ENCODE measurements at regions not wholly inside any gene's neighbourhood (a gene's known extent, or its start where the extent isn't known, plus 50 kb on each side); places are given as distances from the start of the nearest gene placed in this dataset.

DNA sequence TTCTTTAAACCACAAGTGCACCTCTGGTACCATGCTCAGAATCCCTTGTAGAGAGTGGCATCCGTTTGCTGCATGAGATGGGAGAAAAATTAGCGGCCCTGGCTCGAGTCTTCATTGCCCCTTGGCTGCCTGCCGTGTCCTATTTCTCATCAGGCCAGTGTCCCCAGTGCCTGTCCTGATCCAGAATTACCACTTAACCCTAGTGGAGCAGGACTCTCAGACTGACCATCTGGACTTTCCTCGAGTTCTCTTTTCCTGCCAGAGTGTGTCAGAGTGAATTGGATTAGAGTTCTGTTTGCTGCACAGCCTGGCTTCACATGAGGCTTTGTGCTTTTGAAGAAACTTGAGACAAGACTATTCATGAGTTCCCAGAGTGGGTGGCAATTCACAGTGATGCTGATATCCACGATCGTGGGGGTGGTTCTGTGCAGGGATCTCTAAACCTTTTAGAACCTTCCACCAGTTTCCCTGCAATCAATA is 92.6 kb downstream of the C9orf152 start:
- POLR2A ChIA-PET = no interaction called here
- Mint-ChIP-seq H3K27me3 (no peaks in the 10 kb centered on the region), H3K4me1 (ENCODE audit: low read depth) (no peaks in the 10 kb centered on the region), H3K9me3 (no peaks in the 10 kb centered on the region), H3K27ac (no peak overlapping the region), H3K4me3 (no peak overlapping the region), H3K36me3 (ENCODE audit: low read depth) (no peaks in the 10 kb centered on the region)
- CTCF ChIA-PET = no interaction called here
- TF ChIP-seq, protein P1, sequence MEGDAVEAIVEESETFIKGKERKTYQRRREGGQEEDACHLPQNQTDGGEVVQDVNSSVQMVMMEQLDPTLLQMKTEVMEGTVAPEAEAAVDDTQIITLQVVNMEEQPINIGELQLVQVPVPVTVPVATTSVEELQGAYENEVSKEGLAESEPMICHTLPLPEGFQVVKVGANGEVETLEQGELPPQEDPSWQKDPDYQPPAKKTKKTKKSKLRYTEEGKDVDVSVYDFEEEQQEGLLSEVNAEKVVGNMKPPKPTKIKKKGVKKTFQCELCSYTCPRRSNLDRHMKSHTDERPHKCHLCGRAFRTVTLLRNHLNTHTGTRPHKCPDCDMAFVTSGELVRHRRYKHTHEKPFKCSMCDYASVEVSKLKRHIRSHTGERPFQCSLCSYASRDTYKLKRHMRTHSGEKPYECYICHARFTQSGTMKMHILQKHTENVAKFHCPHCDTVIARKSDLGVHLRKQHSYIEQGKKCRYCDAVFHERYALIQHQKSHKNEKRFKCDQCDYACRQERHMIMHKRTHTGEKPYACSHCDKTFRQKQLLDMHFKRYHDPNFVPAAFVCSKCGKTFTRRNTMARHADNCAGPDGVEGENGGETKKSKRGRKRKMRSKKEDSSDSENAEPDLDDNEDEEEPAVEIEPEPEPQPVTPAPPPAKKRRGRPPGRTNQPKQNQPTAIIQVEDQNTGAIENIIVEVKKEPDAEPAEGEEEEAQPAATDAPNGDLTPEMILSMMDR (IDR thresholded peaks at IDR 0.05) = no peak
- DNase-seq (no peak), ATAC-seq (no peak)
- intact Hi-C loops (cut with micrococcal nuclease) = no loop called here

DNA sequence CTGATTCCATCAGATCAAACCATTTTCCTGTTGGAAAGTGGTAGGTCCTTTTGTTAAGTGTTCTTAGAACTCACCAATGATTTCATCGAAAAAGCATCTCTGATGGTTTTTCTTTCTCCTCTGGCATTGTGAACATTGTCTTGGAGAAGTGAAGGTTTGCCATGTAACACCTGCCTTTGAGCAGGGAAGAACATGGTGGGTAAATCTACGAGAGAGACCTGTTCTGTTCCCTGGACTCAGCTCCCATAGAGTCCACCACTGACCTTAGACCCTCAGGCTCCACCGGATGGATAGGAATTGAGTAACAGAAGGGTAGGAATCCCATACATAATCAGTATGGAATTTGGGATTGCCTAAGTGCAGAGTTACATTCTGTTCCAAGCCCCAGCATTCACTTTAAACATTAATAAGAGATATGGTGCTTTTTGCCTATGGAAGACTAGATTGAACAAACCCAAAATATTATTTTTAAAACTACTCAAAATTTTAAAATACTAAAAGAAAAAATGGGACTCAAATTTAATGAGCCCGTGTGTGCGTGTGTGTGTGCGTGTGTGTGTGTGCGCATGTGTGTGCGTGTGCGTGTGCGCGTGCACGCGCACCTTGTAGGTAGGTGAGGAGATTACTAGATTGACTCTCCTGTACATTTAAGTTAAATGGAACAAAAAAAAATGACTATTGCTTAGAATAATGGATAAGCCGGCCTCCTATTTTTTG is 92.0 kb downstream of the C9orf152 start:
- intact Hi-C loops (cut with micrococcal nuclease) = no loop called here
- H3K4me3 Mint-ChIP-seq = no peak overlapping the region

DNA sequence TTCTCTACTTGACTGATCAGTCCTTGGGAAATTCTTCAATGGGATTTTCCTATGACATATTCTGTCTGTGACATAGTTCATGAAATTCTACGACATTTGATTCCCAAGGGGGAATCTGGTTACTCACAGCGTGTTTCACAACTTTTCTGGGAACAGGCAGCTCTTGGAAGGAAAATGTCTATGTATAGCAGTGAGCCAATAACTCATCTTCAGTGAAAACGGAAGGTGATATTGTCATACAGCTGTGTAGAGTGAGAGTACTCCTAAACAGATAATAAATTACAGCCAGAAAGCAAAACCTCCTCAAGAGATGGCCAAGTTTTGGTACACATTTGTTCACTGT is 91.4 kb downstream of the C9orf152 start:
- H3K4me1 Mint-ChIP-seq (ENCODE audit: low read depth) = no peaks in the 10 kb centered on the region
- H3K27me3 Mint-ChIP-seq = no peaks in the 10 kb centered on the region
- intact Hi-C loops (cut with micrococcal nuclease) = no loop called here
- ChIA-PET POLR2A (interaction anchor here (1.1 to 1.3 kb wide), 2 partner anchors 9 to 65 kb away, joined by 4 read pairs; no protein-coding TSS in a partner anchor), CTCF (no interaction called here)
- no peaks in the 10 kb centered on the region for H3K36me3 Mint-ChIP-seq (ENCODE audit: low read depth)
- H3K4me3 Mint-ChIP-seq = no peak overlapping the region
- no peak for ATAC-seq
- H3K27ac Mint-ChIP-seq = no peak overlapping the region
- no peak for DNase-seq
- no peaks in the 10 kb centered on the region for H3K9me3 Mint-ChIP-seq
- TF ChIP-seq, protein P1 (IDR thresholded peaks at IDR 0.05) = no peak

More for the DNA sequence above, 92.0 kb downstream of the C9orf152 start:
- no peaks in the 10 kb centered on the region for H3K36me3 Mint-ChIP-seq (ENCODE audit: low read depth)
- no peaks in the 10 kb centered on the region for H3K4me1 Mint-ChIP-seq (ENCODE audit: low read depth)
- CTCF ChIA-PET = no interaction called here
- no peaks in the 10 kb centered on the region for H3K9me3 Mint-ChIP-seq
- no peak for DNase-seq
- POLR2A ChIA-PET = interaction anchor here (1.1 to 1.3 kb wide), 2 partner anchors 9 to 65 kb away, joined by 4 read pairs; no protein-coding TSS in a partner anchor
- ATAC-seq = no peak
- TF ChIP-seq, protein P1 (IDR thresholded peaks at IDR 0.05) = no peak
- no peak overlapping the region for H3K27ac Mint-ChIP-seq
- H3K27me3 Mint-ChIP-seq = no peaks in the 10 kb centered on the region

DNA sequence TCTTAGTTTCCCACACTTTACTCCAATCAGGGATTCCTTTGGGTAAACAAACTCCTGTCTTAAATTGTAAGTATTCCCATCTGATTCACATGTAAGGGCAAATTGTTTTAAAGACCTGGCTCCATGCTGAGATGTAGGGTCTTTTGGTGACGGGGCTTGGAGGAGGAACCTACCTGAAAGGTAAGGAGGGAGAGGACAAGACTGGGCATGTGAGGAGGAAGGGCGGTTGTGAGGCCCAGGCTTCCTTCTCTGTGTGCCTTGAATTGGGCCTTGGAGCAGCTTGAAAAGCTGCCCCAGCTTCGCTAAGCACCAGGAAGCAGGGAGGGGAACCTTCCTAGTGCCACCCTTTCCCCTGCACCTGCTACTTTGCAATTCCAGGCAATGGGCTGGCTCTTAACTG is 86.8 kb downstream of the C9orf152 start:
- Mint-ChIP-seq H3K36me3 (ENCODE audit: low read depth) (no peaks in the 10 kb centered on the region), H3K9me3 (no peaks in the 10 kb centered on the region), H3K4me3 (no peak overlapping the region), H3K4me1 (ENCODE audit: low read depth) (peaks cover 8% of the 10 kb centered on the region), H3K27me3 (no peaks in the 10 kb centered on the region), H3K27ac (no peak overlapping the region)
- ATAC-seq (no peak), DNase-seq (no peak)
- TF ChIP-seq, protein P1 (IDR thresholded peaks at IDR 0.05) = no peak
- ChIA-PET POLR2A (no interaction called here), CTCF (no interaction called here)
- intact Hi-C loops (cut with micrococcal nuclease) = no loop called here

DNA sequence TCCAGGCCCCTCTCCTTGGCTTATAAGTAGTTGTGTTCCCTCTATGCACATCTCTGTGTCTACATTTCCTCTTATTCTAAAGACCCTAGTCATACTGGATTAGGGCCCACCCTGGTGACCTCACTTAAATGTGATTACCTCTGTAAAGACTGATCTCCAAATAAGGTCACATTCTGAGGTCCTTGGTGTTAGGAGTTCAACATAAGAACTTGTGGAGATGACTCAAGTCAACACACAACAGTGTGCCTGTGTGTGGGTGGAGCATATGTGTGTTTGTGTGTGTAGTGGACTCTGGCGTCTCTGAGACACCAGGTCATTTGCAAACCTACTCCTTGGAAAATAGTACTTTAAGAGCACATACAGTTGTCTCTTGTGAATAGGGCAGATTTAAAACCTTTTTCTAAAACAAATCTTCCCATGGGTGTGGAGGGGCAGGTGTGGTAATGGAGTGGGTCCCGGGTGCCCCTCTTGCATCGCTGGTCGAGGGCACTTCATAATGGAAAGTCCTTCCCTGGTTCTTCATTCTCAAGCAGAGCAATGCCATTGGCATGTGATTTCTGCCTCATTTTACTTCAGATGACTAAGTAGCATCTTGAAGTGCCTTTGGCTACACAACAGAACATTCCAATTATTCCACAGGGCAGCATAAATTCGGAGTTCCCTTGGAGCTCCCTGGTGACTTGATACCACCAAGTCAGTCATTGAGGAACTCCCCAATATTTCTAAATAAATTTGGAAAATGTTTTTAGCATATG is 84.4 kb downstream of the C9orf152 start:
- ATAC-seq (no peak), DNase-seq (no peak)
- TF ChIP-seq, protein P1 (IDR thresholded peaks at IDR 0.05) = no peak
- Mint-ChIP-seq H3K36me3 (ENCODE audit: low read depth) (no peaks in the 10 kb centered on the region), H3K4me1 (ENCODE audit: low read depth) (peaks cover 19% of the 10 kb centered on the region), H3K27ac (no peak overlapping the region), H3K9me3 (no peaks in the 10 kb centered on the region), H3K4me3 (no peak overlapping the region), H3K27me3 (no peaks in the 10 kb centered on the region)
- ChIA-PET POLR2A (no interaction called here), CTCF (no interaction called here)
- intact Hi-C loops (cut with micrococcal nuclease) = no loop called here

All from activated CD8-positive, alpha-beta T cell treated with anti-CD3 and anti-CD28 coated beads for 36 hours (primary cell).